Osteoblast (primary cell): ENCODE measurements at regions not wholly inside any gene's neighbourhood (a gene's known extent, or its start where the extent isn't known, plus 50 kb on each side); places are given as distances from the start of the nearest gene placed in this dataset.

ENCODE experiments used
- DNase-seq: peaks from one replicate; pipeline ENCODE4 v3.0.0; 2011; ENCODE audit warnings: low spot score, mixed read lengths; ENCODE audit not compliant: insufficient read length; ENCODE audit errors: missing footprints
- H2AFZ ChIP-seq: 2 replicates; pipeline ENCODE4 v1.6.0; 2011; ENCODE audit warnings: mild to moderate bottlenecking, low read length
- H3K27ac ChIP-seq: 2 replicates; pipeline ENCODE4 v1.5.1; 2011; ENCODE audit warnings: mild to moderate bottlenecking, low read depth, low read length, moderate library complexity
- H3K27me3 ChIP-seq: 2 replicates; pipeline ENCODE4 v1.6.0; 2012; ENCODE audit warnings: mild to moderate bottlenecking, control low read depth, inconsistent platforms, low read length, moderate library complexity; ENCODE audit not compliant: insufficient read depth
- H3K36me3 ChIP-seq: 2 replicates; pipeline ENCODE4 v1.5.1; 2011; ENCODE audit warnings: mild to moderate bottlenecking, low read length, control low read depth, moderate library complexity; ENCODE audit not compliant: insufficient read depth
- H3K4me1 ChIP-seq: 2 replicates; pipeline ENCODE4 v1.5.1; 2011; ENCODE audit warnings: mild to moderate bottlenecking, low read length, control low read depth, moderate library complexity; ENCODE audit not compliant: insufficient read depth
- H3K4me2 ChIP-seq: 2 replicates; pipeline ENCODE4 v1.6.0; 2011; ENCODE audit warnings: mild to moderate bottlenecking, low read length; ENCODE audit not compliant: insufficient read depth
- H3K4me3 ChIP-seq: fragments of 200-600 bp; sonication (generic); 3 replicates; pipeline ENCODE4 v1.5.1; 2012; ENCODE audit warnings: mild to moderate bottlenecking, low read length, inconsistent platforms; ENCODE audit not compliant: insufficient read depth
- H3K79me2 ChIP-seq: 2 replicates; pipeline ENCODE4 v1.6.0; 2012; ENCODE audit warnings: mild to moderate bottlenecking, low read length, control low read depth, inconsistent platforms; ENCODE audit not compliant: insufficient read depth
- H3K9me3 ChIP-seq: 2 replicates; pipeline ENCODE4 v1.5.1; 2011; ENCODE audit warnings: low read depth, low read length, control low read depth
- H4K20me1 ChIP-seq: 2 replicates; pipeline ENCODE4 v1.6.0; 2012; ENCODE audit warnings: mild to moderate bottlenecking, low read length, control low read depth; ENCODE audit not compliant: insufficient read depth
- CTCF ChIP-seq: IDR thresholded peaks from 2 replicates; pipeline ENCODE4 v1.5.1; 2011; ENCODE audit warnings: mild to moderate bottlenecking, low read depth, low read length, moderate library complexity; ENCODE audit errors: extremely low read depth

- TF ChIP-seq CTCF = no peak
- Histone ChIP-seq H3K79me2 (no peaks in the 10 kb centered on the region), H3K4me3 (no peak overlapping the region), H3K27me3 (no peaks in the 10 kb centered on the region), H4K20me1 (no peaks in the 10 kb centered on the region), H3K36me3 (no peaks in the 10 kb centered on the region), H3K27ac (no peak overlapping the region), H2AFZ (no peak overlapping the region), H3K4me2 (no peak overlapping the region), H3K9me3 (no peaks in the 10 kb centered on the region), H3K4me1 (no peaks in the 10 kb centered on the region)
- DNase-seq = no peak
Observed at GRCh38 chr2:156177654-156178053, 154.9 kb downstream of the NR4A2 start.

- no peaks in the 10 kb centered on the region for H3K9me3 ChIP-seq
- H2AFZ ChIP-seq = no peak overlapping the region
- no peak overlapping the region for H3K4me2 ChIP-seq
- DNase-seq = no peak
- no peaks in the 10 kb centered on the region for H3K27me3 ChIP-seq
- no peaks in the 10 kb centered on the region for H4K20me1 ChIP-seq
- H3K4me3 ChIP-seq = no peak overlapping the region
- no peak for TF ChIP-seq CTCF
- no peak overlapping the region for H3K27ac ChIP-seq
- H3K36me3 ChIP-seq = no peaks in the 10 kb centered on the region
- H3K4me1 ChIP-seq = no peaks in the 10 kb centered on the region
- no peaks in the 10 kb centered on the region for H3K79me2 ChIP-seq
Observed at GRCh38 chr2:156175946-156176345, 156.6 kb downstream of the NR4A2 start.

- no peak for DNase-seq
- Histone ChIP-seq H3K79me2 (no peaks in the 10 kb centered on the region), H2AFZ (no peak overlapping the region), H4K20me1 (no peaks in the 10 kb centered on the region), H3K4me3 (no peak overlapping the region), H3K27me3 (no peaks in the 10 kb centered on the region), H3K4me2 (no peak overlapping the region), H3K36me3 (no peaks in the 10 kb centered on the region), H3K4me1 (no peaks in the 10 kb centered on the region), H3K9me3 (no peaks in the 10 kb centered on the region), H3K27ac (no peak overlapping the region)
- no peak for TF ChIP-seq CTCF
Observed at GRCh38 chr2:156170929-156171328, 161.6 kb downstream of the NR4A2 start.

GRCh38 chr2:156165742-156166141 lies 166.8 kb downstream of the NR4A2 start:
- Histone ChIP-seq H3K27me3 (no peaks in the 10 kb centered on the region), H3K4me1 (no peaks in the 10 kb centered on the region), H4K20me1 (no peaks in the 10 kb centered on the region), H2AFZ (no peak overlapping the region), H3K9me3 (no peaks in the 10 kb centered on the region), H3K36me3 (no peaks in the 10 kb centered on the region), H3K4me2 (no peak overlapping the region), H3K27ac (no peak overlapping the region), H3K4me3 (no peak overlapping the region), H3K79me2 (no peaks in the 10 kb centered on the region)
- DNase-seq = no peak
- TF ChIP-seq CTCF = no peak
